Left kidney (tissue), 1 donor: ENCODE measurements at regions not wholly inside any gene's neighbourhood (a gene's known extent, or its start where the extent isn't known, plus 50 kb on each side); places are given as distances from the start of the nearest gene placed in this dataset.

Source experiments
- DNase-seq: peaks from one replicate; pipeline ENCODE4 v3.0.0-alpha.2; 2013

DNA sequence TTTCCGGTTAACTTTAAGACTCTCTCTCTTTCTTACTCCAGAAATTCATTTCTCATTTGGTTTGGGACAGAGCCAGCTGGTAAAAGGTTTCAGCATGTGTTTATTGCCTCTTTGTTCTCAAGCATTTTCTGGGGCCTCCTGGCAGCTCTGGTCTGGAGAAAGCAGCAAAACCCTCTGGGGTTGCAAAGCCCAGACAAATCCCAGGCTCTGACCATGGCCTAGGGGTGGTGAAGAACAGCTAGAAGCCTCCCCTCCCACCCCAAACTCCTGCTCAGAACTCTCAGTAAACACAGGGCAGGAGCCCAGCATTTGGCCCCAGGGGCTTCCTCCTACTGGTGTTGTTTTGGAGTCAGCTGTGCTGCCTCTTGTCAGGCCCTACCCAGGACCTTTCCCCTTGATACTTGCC, 124.2 kb upstream of the SERP2 start:
- DNase-seq: no peak

DNA sequence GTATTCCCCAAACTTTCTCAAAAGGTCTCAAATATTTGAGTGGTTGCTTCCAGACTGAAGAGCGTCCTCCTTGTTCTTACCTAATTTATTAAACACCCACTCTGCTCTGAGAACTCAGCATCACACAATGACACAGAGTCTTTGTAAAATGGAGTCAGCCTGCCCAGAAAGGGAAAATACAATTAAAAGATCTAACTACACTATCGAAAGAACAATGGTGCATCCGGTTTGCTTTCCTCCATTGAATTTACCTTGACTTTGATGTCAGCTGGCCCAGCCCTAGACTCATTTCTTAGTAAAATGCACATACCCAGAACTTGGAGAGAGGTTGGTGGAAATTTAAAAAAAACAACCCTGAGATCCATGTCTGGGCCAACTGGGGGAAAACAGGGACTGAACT, 120.7 kb upstream of the SERP2 start:
- no peak for DNase-seq

DNA sequence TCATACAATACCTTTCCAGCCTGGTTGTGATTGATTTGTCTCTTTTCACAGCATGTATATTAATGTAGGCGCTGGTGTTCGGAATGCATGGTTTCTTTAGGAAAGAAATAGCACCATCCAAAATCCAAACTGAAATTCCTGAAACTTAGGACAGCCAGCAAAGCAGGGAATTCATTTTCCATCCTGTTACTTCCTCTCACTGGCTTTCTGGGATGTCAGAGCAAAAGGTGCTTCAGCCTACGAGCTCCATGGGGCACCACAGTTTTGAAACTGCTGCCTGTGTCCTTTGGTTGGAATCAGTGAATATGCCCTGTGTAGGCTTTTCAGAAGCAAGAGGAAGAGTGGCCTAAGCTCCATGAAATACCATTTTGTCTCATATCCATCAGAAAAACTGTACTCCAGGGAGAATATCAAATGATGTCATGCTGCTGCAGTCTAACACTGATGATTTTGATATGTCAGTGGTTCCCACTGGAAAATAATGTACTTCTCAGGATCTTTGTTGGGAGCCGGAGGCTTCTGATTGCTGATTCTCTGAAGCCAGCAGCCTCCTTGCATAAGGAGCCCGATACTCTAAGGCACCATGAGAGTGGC, 117.8 kb upstream of the SERP2 start:
- DNase-seq: no peak

DNA sequence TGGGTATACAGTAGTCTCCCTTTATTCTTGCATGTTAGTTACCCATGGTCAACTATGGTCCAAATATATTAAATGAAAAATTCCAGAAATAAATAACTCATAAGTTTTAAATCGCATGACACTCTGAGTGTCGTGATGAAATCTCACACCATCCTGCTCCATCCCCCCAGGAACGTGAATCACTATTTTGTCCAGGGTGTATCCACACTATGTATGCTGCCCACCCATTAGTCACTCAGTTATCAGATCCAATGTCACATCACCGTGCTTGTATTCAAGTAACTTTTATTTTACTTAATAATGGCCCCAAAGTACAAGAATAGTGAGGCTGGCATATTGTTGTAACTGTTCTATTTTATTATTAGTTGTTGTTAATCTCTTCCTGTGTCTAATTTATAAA, 115.8 kb upstream of the SERP2 start:
- DNase-seq: no peak

DNA sequence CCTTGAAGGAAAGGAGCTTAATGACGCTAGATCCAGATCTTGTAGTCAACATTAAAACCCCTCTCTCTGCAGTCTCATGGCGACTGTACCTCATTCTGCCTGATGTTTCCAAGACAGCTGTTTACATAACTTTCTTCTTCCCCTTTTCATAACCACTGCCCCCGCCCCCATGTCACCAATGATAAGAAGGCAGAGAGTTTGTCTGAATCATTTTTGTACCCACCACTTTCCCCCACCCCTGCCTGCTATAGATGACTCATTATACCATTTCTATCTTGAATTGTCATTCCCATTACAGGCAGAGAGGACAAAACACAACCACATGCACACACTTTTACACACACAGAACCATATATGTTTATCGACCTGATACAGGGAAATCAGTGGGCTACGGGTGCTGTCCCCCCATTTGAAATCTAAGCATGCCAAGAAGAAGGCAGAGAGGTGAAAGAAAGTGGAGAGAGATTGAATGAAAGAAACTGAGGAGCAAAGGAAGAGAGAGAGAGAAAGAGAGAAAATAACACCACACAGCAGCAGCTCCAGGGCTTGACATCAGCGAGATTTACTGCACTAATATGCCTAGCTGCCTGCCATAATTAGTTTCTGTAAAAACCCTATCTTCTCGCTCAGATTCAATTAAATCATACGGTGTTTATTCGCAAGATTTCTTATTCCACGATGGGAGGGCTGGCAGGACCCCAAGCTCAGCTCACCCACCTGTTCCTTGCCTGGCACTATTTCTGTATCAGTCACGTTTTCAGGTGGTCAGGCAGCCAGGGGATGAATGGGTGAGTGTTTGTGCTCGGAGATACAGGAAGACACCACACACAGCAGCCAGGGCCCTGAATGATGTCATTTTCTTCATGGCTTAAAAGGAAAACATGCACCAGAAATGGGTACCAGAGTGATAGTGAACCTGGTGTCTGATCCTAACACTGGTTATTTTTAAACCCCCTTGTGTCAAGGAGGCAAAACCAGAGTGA, 114.3 kb upstream of the SERP2 start:
- no peak for DNase-seq

DNA sequence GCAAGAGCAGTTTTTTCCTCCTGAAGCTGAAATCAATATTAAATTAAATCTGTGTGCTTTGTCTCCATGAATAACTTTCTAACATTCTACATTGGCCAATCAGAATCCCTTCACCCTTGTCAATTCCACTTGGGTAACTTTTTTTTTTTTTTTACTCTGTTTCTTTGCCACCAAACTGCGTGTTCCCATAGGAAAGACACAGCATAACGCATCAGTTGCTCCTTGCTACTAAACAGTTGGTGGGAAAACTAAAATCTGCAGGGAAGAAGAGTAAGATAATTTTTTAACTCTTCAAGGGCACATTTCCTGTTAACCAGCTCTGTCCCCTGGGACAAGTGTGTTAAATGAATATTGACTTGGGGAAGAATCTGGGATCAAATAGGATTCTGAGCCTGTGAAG, 113.3 kb upstream of the SERP2 start:
- DNase-seq: no peak

DNA sequence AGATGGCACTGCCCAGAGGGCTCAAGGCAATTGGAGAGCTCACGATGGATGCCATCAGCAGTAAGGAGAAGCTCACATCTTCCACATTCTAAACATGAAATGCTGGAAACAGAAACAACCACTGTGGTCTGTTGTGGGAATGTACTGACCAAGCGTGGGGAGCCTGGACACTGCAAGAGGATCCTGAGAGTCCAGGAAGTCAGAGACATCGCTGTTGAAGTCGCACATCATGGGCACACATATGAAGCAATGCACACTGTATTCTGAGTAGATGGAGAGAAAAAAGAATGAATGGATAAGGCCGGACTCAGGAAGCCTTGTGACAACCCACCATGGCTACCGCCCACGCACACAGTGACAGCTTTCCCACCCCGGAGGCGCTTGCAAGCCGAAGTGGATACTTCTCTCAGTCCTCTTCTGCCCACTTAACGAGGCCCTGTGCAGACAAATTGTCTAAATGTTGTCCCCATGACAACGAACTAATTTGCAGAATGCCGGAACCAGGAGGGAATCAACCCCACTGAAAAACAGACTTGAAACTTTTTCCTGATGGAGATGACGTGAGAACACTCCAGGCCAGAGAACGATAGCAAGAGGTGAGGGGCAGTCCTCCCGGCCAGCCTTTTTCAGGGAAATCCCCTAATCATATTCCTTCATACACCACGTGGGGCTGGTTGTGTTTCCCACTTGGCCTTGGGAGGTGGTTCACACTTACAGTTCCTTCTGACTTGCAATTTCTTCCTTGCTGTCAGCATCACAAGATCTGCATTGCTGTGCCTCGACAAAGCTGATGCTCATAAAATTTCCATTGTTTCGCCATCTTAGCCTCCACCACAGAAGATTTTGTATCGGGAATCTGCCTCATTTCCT, 109.6 kb upstream of the SERP2 start:
- DNase-seq: no peak

DNA sequence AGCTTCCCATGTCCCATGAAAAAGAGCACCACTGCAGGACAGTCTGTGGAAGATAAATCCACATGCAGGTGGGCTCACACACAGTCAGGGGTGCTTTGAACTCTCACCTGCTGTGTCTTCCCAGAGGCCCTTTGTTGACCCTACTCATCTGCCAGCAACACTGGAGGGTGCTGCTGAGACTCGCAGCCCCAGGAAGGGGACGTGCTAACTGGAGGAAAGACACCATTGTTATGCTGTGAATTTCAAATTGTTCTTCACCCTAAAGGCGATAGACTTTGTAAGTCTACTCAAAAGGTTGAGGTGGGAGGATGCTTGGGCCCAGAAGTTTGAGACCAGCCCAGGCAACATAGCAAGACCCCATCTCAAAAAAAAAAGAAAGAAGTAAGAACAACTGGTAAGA, 107.3 kb upstream of the SERP2 start:
- no peak for DNase-seq

DNA sequence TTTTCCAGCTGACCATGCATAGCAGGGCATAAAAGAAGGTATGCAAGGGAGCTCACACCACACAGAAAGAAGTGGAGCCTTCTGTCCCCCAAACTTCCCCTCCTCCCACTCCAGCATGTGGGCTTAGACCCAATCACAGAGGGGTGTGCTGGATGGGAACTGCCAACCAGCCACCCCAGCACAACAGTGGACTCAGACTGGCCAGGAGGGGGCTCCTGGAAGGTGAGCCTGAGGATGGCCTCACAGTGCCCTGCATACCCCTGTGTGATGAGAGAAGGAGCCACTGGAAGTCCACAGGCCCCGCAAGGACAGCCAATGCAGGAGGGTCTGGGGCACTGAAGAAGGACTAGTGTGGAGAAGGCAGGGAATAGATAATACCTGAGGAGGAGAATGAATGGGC, 106.9 kb upstream of the SERP2 start:
- DNase-seq: no peak

DNA sequence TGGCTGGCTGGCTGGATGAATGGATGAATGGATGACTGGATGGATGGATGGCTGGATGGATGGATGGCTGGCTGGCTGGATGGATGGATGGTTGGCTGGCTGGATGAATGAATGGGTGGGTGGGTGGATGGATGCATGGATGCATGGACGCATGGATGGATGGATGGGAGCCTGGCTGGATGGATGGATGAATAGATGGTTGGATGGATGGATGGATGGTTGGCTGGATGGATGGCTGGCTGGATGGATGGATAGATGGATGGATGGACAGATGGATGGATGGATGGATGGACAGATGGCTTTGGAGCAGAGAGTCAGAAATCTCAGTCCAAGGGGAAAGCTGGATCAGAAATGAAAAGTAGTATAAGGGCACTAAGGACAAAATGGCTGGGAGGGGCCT, 106.4 kb upstream of the SERP2 start:
- no peak for DNase-seq

DNA sequence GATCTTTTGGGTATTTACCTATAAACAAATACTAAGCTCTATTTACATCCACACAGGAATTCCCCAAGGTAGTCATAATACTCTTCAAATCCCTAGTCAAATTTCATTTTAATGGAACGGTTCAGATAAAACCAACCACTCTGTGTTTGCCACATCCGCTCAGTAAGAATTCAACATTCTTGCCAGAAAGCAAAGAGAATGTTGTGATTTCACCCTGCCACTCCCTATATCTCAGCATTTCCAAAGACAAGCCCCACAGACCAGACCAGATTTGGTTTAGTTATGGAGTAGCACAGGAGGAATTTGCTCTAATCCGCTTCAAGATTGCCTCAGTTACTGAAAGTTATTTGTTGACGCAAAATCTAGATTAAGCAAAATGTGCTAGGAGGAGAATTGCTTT, 105.6 kb upstream of the SERP2 start:
- DNase-seq: no peak

DNA sequence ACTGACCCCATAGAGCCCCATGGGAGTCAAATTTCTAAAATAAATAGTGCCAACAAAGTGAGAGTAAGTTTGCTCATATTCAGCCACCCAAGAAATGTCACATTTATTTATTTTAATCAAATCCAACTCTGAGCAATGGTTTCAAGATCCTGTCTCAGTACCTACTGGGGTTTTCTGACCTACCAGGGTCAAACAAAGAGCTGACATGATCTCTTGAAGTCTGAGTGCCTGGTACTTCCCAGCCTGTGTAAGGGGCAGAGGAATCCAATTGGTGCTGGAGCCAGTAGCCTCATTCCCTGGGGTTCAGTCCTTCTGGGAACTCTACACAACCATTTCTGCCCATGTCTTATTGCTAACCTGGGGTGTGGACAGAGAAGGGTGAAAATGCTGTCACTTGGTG, 104.6 kb upstream of the SERP2 start:
- DNase-seq: no peak

DNA sequence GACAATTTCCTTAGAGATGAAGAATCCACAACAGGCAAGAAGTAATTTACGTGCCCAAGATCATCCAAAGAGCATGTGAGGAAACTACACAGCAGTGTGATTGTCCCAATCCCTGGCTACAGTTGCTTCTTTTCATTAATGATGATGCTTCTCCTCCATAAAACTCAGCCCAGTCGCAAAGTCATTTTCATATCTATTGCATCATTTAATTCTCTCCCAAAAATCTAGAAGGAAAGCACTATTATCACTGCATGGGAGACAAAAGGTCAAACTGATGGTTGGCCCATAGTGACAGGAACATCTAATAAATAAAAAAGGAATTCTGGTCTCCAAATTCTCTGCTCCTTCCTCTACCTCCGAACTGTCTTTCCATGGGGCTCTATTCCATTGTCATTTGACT, 103.5 kb upstream of the SERP2 start:
- DNase-seq: no peak

DNA sequence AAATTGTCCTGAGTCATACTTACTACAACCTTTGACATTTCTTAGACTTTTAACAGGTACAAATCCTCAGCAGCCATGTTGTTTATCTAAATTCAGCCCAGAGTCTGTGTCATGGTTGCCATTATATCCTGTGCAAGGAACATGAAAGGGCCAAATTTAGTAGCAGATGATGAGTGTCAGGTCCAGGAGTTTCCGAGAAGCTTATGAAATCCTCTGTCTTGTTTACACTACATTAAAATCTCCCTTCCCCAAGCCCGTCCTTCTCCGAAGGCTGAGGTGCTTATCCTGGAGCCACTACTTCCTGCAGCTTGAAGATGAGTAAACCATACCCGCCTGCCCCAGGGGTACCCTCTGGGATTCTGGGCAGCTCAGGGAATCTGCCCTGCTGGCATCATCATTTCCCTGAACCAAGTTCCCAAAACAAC, 102.6 kb upstream of the SERP2 start:
- DNase-seq: no peak

DNA sequence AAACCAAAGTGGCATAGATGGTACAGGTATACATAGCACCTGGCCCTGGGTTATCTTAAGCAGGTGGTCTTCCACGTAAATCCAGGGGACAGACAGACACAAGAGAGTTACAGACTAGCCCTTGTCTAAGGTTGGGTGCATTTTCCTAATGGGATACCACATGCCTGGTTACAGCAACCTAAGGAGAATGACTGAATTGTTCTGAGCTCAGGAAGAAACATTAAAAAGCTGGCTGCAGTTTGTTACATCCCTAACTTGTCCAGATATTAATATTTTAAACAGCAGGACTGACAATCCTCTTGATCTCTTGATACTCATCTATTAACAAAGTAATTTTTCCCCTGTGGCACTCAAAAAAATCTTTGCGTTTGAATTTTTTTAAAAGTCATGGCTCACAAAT, 102.2 kb upstream of the SERP2 start:
- no peak for DNase-seq

DNA sequence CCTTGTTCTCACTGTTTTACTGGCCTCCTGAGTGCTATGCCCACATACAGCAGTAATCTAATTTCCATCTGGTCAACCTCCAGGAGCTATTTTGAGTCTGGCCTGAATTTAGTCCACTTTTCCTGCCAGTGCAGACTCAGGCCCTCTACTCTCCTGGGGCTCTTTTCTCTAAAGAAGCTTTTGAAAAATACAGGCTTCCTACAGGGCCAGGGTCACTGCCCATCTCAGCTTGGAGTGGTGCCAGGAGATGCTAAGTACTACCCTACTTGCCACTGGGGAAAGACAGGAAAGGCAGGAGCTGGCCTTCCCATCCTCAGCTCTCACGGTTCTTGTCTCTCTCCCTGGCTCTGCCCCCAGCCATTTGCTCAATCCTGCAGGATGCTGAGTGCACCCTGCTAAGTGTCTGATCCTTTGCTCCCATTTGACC, 101.7 kb upstream of the SERP2 start:
- DNase-seq: no peak

DNA sequence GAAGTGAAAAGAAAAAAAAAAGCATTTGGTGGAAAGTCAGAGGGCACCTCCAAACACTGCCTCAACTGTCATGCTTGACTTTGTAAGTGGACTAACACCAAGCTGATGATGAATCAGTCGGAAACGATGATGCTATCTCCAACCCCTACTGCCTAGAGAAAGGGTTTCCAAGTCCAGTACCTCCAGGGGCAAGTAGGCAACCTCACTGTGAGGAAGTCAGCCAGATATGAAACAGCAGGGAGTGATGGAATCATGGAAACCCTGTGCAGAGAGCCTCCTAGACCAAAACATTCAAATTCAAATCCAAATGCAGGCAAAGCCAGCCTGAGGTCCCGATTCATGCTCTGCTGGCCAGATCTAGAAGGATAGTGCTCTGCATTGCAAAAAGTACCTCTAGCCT, 100.9 kb upstream of the SERP2 start:
- no peak for DNase-seq

DNA sequence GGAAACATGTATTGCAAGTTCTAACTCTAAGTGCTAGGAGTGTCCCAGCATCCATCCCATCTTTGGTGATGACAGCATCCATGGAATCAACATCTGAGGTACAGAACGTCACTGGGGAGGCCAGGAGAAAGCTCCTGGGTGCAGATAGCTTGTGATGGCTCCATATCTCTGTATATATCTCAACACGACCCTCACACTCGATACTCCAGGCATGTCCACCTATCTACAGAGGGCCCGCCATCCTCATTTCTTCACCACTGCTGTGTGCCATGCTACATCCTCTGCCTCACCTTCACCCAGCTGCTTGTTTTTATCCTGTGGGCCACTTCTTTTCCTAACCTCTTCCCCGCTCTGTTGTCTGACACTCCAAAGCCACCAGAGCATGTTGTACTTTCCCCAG, 100.4 kb upstream of the SERP2 start:
- DNase-seq: no peak

DNA sequence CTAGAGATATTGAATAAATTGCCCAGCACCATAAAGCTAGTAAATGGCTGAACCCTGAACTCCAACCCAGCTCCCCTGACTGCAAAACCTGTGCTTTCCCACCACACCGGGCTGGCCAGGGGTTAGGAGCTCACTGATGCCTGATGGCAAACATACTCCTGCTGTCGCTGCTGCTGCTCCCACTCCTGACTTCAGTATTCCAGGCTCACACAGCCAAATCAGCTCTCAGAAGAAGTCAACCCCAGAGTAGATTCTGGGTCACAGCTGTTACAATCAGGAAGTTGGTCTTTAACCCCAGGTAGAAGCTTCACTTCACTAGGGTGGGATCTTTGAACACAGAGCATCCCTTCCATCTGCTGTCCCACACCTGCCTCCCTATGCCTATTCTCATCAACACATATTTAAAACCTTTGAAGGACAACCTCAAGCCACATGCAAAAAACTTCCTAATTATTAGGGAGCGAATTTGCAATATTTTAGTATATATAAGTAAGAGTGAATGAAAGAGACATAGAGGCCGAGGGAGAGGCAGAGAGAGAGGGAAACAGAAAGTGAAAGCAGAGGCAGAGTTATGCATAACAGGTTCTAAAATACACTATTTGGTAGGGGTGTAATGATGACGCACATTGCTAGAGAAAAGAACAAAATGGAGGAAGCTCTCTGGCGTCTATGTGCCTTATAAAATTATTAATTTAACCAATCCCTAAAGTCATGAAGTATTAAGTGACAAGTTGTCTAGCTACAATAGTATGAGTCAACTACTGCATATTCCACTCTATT, 99.4 kb upstream of the SERP2 start:
- no peak for DNase-seq

DNA sequence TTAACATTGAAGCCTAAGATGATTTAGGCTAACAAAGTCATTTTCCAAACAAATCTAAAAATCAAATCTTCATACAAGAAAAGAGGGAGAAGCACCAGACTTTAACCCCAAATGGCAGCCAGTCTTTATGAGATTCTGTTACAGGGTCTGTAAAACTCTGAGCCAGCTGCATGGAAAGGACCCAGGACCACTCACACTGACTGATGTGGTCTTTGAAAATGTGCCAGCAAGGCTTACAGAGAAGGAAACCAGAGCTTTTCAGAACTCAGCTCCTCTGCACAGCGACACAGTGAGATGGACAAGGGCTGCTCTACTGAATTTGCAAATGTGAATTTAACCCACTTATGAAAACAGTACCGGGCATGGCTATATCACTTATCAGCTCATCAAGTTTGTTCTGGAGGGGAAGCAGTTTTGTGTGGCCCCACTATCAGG, 98.8 kb upstream of the SERP2 start:
- no peak for DNase-seq

DNA sequence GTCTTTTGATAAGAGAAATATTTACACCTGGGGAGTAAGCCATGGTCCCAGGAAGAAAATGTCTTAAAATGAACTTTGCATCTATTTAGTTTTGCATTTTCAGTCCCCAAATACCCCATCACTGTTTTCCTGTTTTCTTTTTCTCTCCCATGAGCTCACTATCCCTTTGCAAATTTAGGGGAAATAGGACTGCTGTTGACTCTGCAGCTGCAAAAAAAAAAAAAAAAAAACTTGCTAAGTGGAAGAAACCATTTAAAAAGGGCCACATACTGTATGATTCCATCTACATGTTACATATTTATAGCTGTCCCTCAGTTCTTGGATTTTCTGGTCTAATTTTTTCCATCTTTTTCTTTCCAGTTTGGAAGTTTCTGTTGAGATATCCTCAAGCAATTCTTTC, 98.2 kb upstream of the SERP2 start:
- DNase-seq: no peak

DNA sequence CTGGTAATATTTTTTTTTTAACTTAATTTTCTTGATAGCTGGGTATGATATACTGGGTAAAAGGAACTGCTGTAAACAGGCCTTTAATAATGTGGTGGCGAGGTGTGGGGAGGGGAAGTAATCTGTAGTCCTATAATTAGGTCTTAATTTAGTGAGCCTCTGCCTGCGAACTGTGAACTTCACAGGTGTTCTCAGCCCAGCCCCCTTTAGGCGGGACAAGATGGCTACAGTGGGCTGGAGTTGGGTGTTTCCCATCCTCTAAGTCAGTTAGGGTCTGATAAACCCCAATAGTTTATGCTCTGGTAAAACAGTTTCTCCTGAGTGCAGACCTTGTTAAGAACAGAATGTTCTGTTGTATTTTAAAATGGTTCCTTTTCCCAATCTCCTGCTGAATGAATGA, 97.6 kb upstream of the SERP2 start:
- DNase-seq: no peak
